SK-N-SH (cell line): ENCODE measurements at regions not wholly inside any gene's neighbourhood (a gene's known extent, or its start where the extent isn't known, plus 50 kb on each side); places are given as distances from the start of the nearest gene placed in this dataset.

Source experiments
- CTCF ChIA-PET: fragments of 300-600, 350-600 bp; formaldehyde crosslinking; extraction: SDS; loops from one replicate; lab custom pipeline; 2021; lab: Yijun Ruan, JAX
- POLR2A ChIA-PET: fragments of 350-600 bp; sonication (Branson Sonifier 250); formaldehyde crosslinking; extraction: SDS; loops from one replicate; lab custom pipeline; 2020; ENCODE audit warnings: antibody characterized with exemption, inconsistent platforms; lab: Yijun Ruan, JAX
- DNase-seq: peaks from one replicate; pipeline ENCODE4 v3.0.0; 2012
- H2AFZ ChIP-seq: fragments of 200-600 bp; sonication (generic); 2 replicates; pipeline ENCODE4 v1.8.1; 2016; ENCODE audit warnings: antibody characterized with exemption, mild to moderate bottlenecking, low read depth
- H3F3A ChIP-seq: fragments of 200-600 bp; sonication (generic); replicated peaks from 2 replicates; pipeline ENCODE3; 2016; ENCODE audit warnings: antibody characterized with exemption, mild to moderate bottlenecking; ENCODE audit not compliant: insufficient read depth
- H3K27ac ChIP-seq, 2 experiments: fragments of 200-500 bp in 1 of 2; fragments of 200-600 bp in 1 of 2; sonication (Bioruptor generic) in 1 of 2; sonication (generic), shearing (Covaris generic) in 1 of 2; 2 replicates each; pipeline versions ENCODE4 v1.5.1 to v1.6.1; 2014 to 2016; ENCODE audit warnings: low read depth in 2 of 2, inconsistent platforms in 1 of 2, low read length in 1 of 2, mild to moderate bottlenecking in 1 of 2, mixed read lengths in 1 of 2
- H3K27me3 ChIP-seq: fragments of 200-600 bp; sonication (generic), shearing (Covaris generic); 2 replicates; pipeline ENCODE4 v1.6.1; 2016; ENCODE audit warnings: mixed run types; ENCODE audit not compliant: insufficient read depth
- H3K36me3 ChIP-seq, 2 experiments: fragments of 200-500 bp in 1 of 2; fragments of 200-600 bp in 1 of 2; sonication (Bioruptor generic) in 1 of 2; sonication (generic) in 1 of 2; replicated peaks in 1 of 2; 2 replicates each; pipeline versions ENCODE3 to v1.5.1; 2014 to 2016; ENCODE audit warnings: low read length in 1 of 2, mild to moderate bottlenecking in 1 of 2; ENCODE audit not compliant: insufficient read depth in 2 of 2, control insufficient read depth in 1 of 2
- H3K4me1 ChIP-seq, 2 experiments: fragments of 200-500 bp in 1 of 2; fragments of 200-600 bp in 1 of 2; sonication (Bioruptor generic) in 1 of 2; sonication (generic), shearing (Covaris generic) in 1 of 2; 2 replicates each; pipeline versions ENCODE4 v1.5.1 to v1.6.1; 2014 to 2016; ENCODE audit warnings: low read depth in 1 of 2, low read length in 1 of 2, mixed run types in 1 of 2; ENCODE audit not compliant: insufficient read depth in 2 of 2, control insufficient read depth in 1 of 2
- H3K4me2 ChIP-seq: fragments of 200-600 bp; sonication (generic), shearing (Covaris generic); 2 replicates; pipeline ENCODE4 v1.6.1; 2017; ENCODE audit warnings: mixed run types
- H3K4me3 ChIP-seq, 2 experiments: fragments of 200-500 bp in 1 of 2; fragments of 200-600 bp in 1 of 2; sonication (Bioruptor generic) in 1 of 2; sonication (generic), shearing (Covaris generic) in 1 of 2; 2 replicates each; pipeline versions ENCODE4 v1.5.1 to v1.8.1; 2014 to 2016; ENCODE audit warnings: low read depth in 2 of 2, inconsistent platforms in 1 of 2, low read length in 1 of 2, mild to moderate bottlenecking in 1 of 2, mixed read lengths in 1 of 2, moderate library complexity in 1 of 2
- H3K79me2 ChIP-seq: fragments of 200-600 bp; sonication (generic); 2 replicates; pipeline ENCODE4 v1.8.1; 2017; ENCODE audit warnings: mild to moderate bottlenecking; ENCODE audit not compliant: insufficient read depth
- H3K9ac ChIP-seq: fragments of 200-600 bp; sonication (generic); 2 replicates; pipeline ENCODE4 v1.6.1; 2017; ENCODE audit warnings: mixed run types
- H3K9me2 ChIP-seq: fragments of 200-600 bp; sonication (generic); 2 replicates; pipeline ENCODE4 v1.6.1; 2017; ENCODE audit warnings: mixed run types
- H3K9me3 ChIP-seq: fragments of 200-600 bp; sonication (generic); 2 replicates; pipeline ENCODE4 v1.6.1; 2017; ENCODE audit warnings: mixed run types, mild to moderate bottlenecking, moderate library complexity
- H4K20me1 ChIP-seq: fragments of 200-600 bp; sonication (generic); 2 replicates; pipeline ENCODE4 v1.6.1; 2017; ENCODE audit warnings: mild to moderate bottlenecking, mixed run types; ENCODE audit not compliant: insufficient read depth
- CHD2 ChIP-seq: fragments of 150-350 bp; IDR thresholded peaks from 2 replicates; pipeline ENCODE4 v1.6.1; 2018; ENCODE audit warnings: low read length; ENCODE audit not compliant: partially characterized antibody
- ELF1 ChIP-seq: IDR thresholded peaks from 2 replicates; pipeline ENCODE4 v1.4.0; 2012
- FOSL2 ChIP-seq: IDR thresholded peaks from 2 replicates; pipeline ENCODE4 v1.4.0; 2012; ENCODE audit warnings: low read depth, mild to moderate bottlenecking, moderate library complexity, borderline replicate concordance
- FOXJ3 ChIP-seq: sonication (generic); formaldehyde crosslinking; IDR thresholded peaks from 2 replicates; pipeline ENCODE4 v1.5.1; 2020; ENCODE audit warnings: mild to moderate bottlenecking, missing genetic modification reagents
- FOXM1 ChIP-seq: IDR thresholded peaks from 2 replicates; pipeline ENCODE4 v1.4.0; 2012; ENCODE audit warnings: low read depth, mild to moderate bottlenecking
- GATA2 ChIP-seq: sonication (generic); formaldehyde crosslinking; IDR thresholded peaks from 2 replicates; pipeline ENCODE4 v1.5.0; 2020; ENCODE audit warnings: mild to moderate bottlenecking, missing genetic modification reagents
- JUND ChIP-seq: IDR thresholded peaks from 2 replicates; pipeline ENCODE4 v1.4.0; 2012
- MEF2A ChIP-seq: IDR thresholded peaks from 2 replicates; pipeline ENCODE4 v1.4.0; 2012; ENCODE audit warnings: low read depth, borderline replicate concordance
- MXI1 ChIP-seq: IDR thresholded peaks from 2 replicates; pipeline ENCODE4 v1.6.1; 2012; ENCODE audit warnings: mild to moderate bottlenecking, low read depth, low read length, improper control_type of control experiment
- NFIC ChIP-seq: IDR thresholded peaks from 2 replicates; pipeline ENCODE4 v1.4.0; 2012; ENCODE audit warnings: borderline replicate concordance
- NRF1 ChIP-seq: IDR thresholded peaks from 2 replicates; pipeline ENCODE4 v1.6.1; 2012; ENCODE audit warnings: low read depth, mild to moderate bottlenecking, low read length
- POLR2AphosphoS5 ChIP-seq: IDR thresholded peaks from 2 replicates; pipeline ENCODE4 v1.6.1; 2012; ENCODE audit warnings: low read depth, low read length
- RAD21 ChIP-seq: IDR thresholded peaks from 2 replicates; pipeline ENCODE4 v1.6.1; 2012; ENCODE audit warnings: mild to moderate bottlenecking, low read length
- RCOR1 ChIP-seq: fragments of 150-350 bp; IDR thresholded peaks from 2 replicates; pipeline ENCODE4 v1.6.1; 2017; ENCODE audit warnings: antibody characterized with exemption, low read length
- RFX5 ChIP-seq: IDR thresholded peaks from 2 replicates; pipeline ENCODE4 v1.6.1; 2012; ENCODE audit warnings: mild to moderate bottlenecking, improper control_type of control experiment, low read length
- RXRA ChIP-seq: IDR thresholded peaks from 2 replicates; pipeline ENCODE4 v1.4.0; 2012; ENCODE audit warnings: low read depth, mild to moderate bottlenecking, borderline replicate concordance
- SIN3A ChIP-seq: IDR thresholded peaks from 2 replicates; pipeline ENCODE4 v1.6.1; 2012; ENCODE audit warnings: low read depth, mild to moderate bottlenecking, low read length, moderate library complexity, borderline replicate concordance
- SMC3 ChIP-seq: IDR thresholded peaks from 2 replicates; pipeline ENCODE4 v1.6.1; 2012; ENCODE audit warnings: low read depth, low read length, improper control_type of control experiment
- TAF1 ChIP-seq: IDR thresholded peaks from 2 replicates; pipeline ENCODE4 v1.6.1; 2012; ENCODE audit warnings: low read depth, mild to moderate bottlenecking, low read length, moderate library complexity, borderline replicate concordance
- WGBS: methylation state at CpG from one replicate; pipeline ENCODE4 v1.1.6; 2017; ENCODE audit warnings: low lambda C conversion rate; 5-methylcytosine and 5-hydroxymethylcytosine counted together
- TF ChIP-seq, protein P1 (sequence below): IDR thresholded peaks from 2 replicates; pipeline ENCODE4 v1.4.0; 2012; ENCODE audit warnings: low read depth, borderline replicate concordance
- TF ChIP-seq, protein P2 (sequence below): fragments of 150-350 bp; IDR thresholded peaks from 2 replicates; pipeline ENCODE4 v1.6.1; 2016; ENCODE audit warnings: mild to moderate bottlenecking, low read depth, low read length

DNA sequence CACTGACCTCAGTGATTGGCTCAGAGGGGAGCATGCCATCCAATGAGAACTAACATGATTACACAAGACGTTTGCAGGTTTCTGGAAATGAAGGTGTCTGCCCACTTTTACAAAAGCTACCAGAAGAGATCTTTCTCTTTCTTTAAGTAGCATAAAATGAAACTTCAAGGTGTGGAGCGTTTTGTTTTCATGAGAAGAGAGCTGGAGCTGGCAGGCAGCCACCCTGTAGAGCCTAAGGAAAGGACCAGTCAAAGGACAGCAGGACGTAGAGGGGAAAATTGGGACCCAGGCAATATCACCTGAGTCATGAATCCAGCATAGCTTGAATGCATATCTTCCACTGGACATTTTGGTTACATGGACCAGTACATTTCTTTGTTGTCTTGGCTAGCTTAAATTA is 331.0 kb downstream of the EPHA4 start:
- no peak for DNase-seq
- Histone ChIP-seq H3F3A (no peaks in the 10 kb centered on the region), H3K9ac (no peak overlapping the region), H3K79me2 (no peaks in the 10 kb centered on the region), H3K4me3 (no peak overlapping the region), H3K4me2 (no peak overlapping the region), H3K36me3 (no peaks in the 10 kb centered on the region), H2AFZ (no peak overlapping the region), H3K9me3 (no peaks in the 10 kb centered on the region), H3K27ac (no peak overlapping the region), H3K27me3 (no peaks in the 10 kb centered on the region), H3K4me1 (peaks cover 0 to 4% of the 10 kb centered on the region in 2 experiments; a peak in 1 of 4 replicates), H4K20me1 (no peaks in the 10 kb centered on the region), H3K9me2 (no peaks in the 10 kb centered on the region)
- 0% methylated on average over 3 of the region's 3 CpGs for WGBS
- CTCF ChIA-PET, result no interaction called here
- TF ChIP-seq POLR2AphosphoS5, result no peak
- POLR2A ChIA-PET, result no interaction called here

DNA sequence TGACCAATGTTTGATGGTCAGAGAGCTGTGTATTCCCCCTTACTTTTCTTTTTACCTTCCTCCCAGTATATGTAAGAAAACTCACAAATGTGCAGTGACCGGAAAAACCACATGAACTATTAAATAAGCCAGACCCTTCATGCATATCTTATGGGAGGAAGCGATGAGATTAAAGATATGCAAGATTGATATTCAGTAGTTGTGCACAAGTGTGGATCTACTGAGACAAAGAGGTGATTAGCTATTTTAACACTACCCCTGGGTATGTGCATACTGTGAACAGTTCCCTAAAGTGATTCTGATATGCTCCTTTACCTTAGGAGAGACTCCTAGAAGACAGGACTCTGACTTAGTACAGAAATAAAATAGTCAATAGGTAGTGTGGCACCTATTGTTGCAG is 328.3 kb downstream of the EPHA4 start:
- no peaks in the 10 kb centered on the region for H3K9me2 ChIP-seq
- ChIA-PET CTCF (no interaction called here), POLR2A (no interaction called here)
- TF ChIP-seq CHD2, result no peak
- no peak for TF ChIP-seq JUND
- no peak for TF ChIP-seq NFIC
- TF ChIP-seq, protein P1, sequence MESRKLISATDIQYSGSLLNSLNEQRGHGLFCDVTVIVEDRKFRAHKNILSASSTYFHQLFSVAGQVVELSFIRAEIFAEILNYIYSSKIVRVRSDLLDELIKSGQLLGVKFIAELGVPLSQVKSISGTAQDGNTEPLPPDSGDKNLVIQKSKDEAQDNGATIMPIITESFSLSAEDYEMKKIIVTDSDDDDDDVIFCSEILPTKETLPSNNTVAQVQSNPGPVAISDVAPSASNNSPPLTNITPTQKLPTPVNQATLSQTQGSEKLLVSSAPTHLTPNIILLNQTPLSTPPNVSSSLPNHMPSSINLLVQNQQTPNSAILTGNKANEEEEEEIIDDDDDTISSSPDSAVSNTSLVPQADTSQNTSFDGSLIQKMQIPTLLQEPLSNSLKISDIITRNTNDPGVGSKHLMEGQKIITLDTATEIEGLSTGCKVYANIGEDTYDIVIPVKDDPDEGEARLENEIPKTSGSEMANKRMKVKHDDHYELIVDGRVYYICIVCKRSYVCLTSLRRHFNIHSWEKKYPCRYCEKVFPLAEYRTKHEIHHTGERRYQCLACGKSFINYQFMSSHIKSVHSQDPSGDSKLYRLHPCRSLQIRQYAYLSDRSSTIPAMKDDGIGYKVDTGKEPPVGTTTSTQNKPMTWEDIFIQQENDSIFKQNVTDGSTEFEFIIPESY, result no peak
- TF ChIP-seq MXI1, result no peak
- no peak for TF ChIP-seq TAF1
- TF ChIP-seq ELF1, result no peak
- TF ChIP-seq SIN3A, result no peak
- no peak overlapping the region for H3K4me3 ChIP-seq
- no peaks in the 10 kb centered on the region for H3K36me3 ChIP-seq
- H3K79me2 ChIP-seq, result no peaks in the 10 kb centered on the region
- 4% methylated on average over 2 of the region's 2 CpGs for whole genome bisulfite sequencing
- H3K9me3 ChIP-seq, result 0 out of 2 replicates have a peak, but pooled peaks cover 3% of the 10 kb centered on the region
- no peak overlapping the region for H2AFZ ChIP-seq
- H3F3A ChIP-seq, result no peaks in the 10 kb centered on the region
- H3K27ac ChIP-seq, result no peak overlapping the region
- no peaks in the 10 kb centered on the region for H3K4me1 ChIP-seq
- no peaks in the 10 kb centered on the region for H3K27me3 ChIP-seq
- no peak for DNase-seq
- no peak overlapping the region for H3K9ac ChIP-seq
- no peak overlapping the region for H3K4me2 ChIP-seq
- H4K20me1 ChIP-seq, result no peaks in the 10 kb centered on the region

DNA sequence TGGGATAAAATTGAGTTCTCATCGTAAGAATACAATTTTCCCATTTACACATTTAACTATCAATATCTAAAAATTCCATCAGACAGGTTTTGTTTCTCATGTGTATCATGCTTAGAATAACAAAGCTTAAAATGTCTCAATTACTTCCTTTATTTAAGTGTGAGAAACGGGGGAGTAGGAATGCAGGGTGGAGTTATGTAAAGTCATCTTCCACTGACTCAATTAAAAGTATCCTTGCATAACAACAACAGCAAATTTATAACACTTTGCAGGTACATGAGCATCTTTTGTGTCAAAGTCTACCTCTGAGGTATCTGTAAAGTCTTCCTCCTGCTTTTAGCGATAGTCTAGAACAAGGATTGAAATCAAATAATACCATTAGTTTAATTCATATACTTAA is 327.1 kb downstream of the EPHA4 start:
- Histone ChIP-seq H3K4me1 (no peaks in the 10 kb centered on the region), H3K9ac (no peak overlapping the region), H3K4me2 (no peak overlapping the region), H3K9me3 (0 out of 2 replicates have a peak, but pooled peaks cover 3% of the 10 kb centered on the region), H2AFZ (no peak overlapping the region), H3F3A (no peaks in the 10 kb centered on the region), H3K4me3 (no peak overlapping the region), H3K27me3 (no peaks in the 10 kb centered on the region), H3K9me2 (no peaks in the 10 kb centered on the region), H3K36me3 (no peaks in the 10 kb centered on the region), H3K27ac (no peak overlapping the region), H3K79me2 (no peaks in the 10 kb centered on the region), H4K20me1 (no peaks in the 10 kb centered on the region)
- ChIA-PET CTCF (interaction anchor here (1.2 kb wide), 1 partner anchor 19 kb away, joined by 3 read pairs; no protein-coding TSS in a partner anchor), POLR2A (no interaction called here)
- DNase-seq, result no peak
- 36% methylated on average over 3 of the region's 3 CpGs for WGBS
- no peak for TF ChIP-seq SMC3
- no peak for TF ChIP-seq NRF1
- TF ChIP-seq RCOR1, result no peak
- TF ChIP-seq, protein P2, sequence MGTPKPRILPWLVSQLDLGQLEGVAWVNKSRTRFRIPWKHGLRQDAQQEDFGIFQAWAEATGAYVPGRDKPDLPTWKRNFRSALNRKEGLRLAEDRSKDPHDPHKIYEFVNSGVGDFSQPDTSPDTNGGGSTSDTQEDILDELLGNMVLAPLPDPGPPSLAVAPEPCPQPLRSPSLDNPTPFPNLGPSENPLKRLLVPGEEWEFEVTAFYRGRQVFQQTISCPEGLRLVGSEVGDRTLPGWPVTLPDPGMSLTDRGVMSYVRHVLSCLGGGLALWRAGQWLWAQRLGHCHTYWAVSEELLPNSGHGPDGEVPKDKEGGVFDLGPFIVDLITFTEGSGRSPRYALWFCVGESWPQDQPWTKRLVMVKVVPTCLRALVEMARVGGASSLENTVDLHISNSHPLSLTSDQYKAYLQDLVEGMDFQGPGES, result no peak
- no peak for TF ChIP-seq POLR2AphosphoS5
- TF ChIP-seq RFX5, result no peak
- no peak for TF ChIP-seq RAD21
- no peak for TF ChIP-seq CHD2
- TF ChIP-seq FOSL2, result no peak
- no peak for TF ChIP-seq FOXM1
- TF ChIP-seq MXI1, result no peak
- TF ChIP-seq GATA2, result no peak
- no peak for TF ChIP-seq MEF2A
- TF ChIP-seq NFIC, result no peak
- no peak for TF ChIP-seq FOXJ3 (CRISPR knock-in tag)
- no peak for TF ChIP-seq RXRA
